Thyroid gland (tissue), 4 donors: ENCODE measurements at regions not wholly inside any gene's neighbourhood (a gene's known extent, or its start where the extent isn't known, plus 50 kb on each side); places are given as distances from the start of the nearest gene placed in this dataset.

Experiments
- DNase-seq, 2 donors: peaks; one replicate each; pipeline ENCODE4 v3.0.0-alpha.2; 2019
- H3K27ac ChIP-seq, 3 donors: fragments of 200-600 bp; sonication (generic); 1 replicate in 2 of 3; 2 replicates in 1 of 3; pipeline ENCODE4 v1.5.1; 2016 to 2019; ENCODE audit warnings: mild to moderate bottlenecking in 1 of 3, moderate library complexity in 1 of 3
- H3K27me3 ChIP-seq: fragments of 200-600 bp; sonication (generic); one replicate; pipeline ENCODE4 v1.5.1; 2019
- H3K36me3 ChIP-seq, 2 donors: fragments of 200-600 bp; sonication (generic); one replicate each; pipeline ENCODE4 v1.5.1; 2016 to 2019
- H3K4me1 ChIP-seq, 2 donors: fragments of 200-600 bp; sonication (generic); one replicate each; pipeline ENCODE4 v1.5.1; 2017 to 2019
- H3K4me3 ChIP-seq, 3 donors: fragments of 200-600 bp; sonication (generic); replicated peaks in 1 of 3; 1 replicate in 2 of 3; 2 replicates in 1 of 3; pipeline ENCODE4 v1.5.1; 2016; ENCODE audit warnings: mild to moderate bottlenecking in 1 of 3
- H3K9me3 ChIP-seq: fragments of 200-600 bp; sonication (generic); one replicate; pipeline ENCODE4 v1.5.1; 2017
- POLR2A ChIP-seq, 2 donors: fragments of 450-650 bp; IDR thresholded peaks; one replicate each; pipeline ENCODE4 v1.6.1; 2017; ENCODE audit warnings: antibody characterized with exemption in 2 of 2, mild to moderate bottlenecking in 2 of 2, moderate library complexity in 1 of 2
- WGBS, 2 donors: methylation state at CpG; one replicate each; pipeline ENCODE4 v1.1.5; 2017; 5-methylcytosine and 5-hydroxymethylcytosine counted together
- intact Hi-C: fragments of 100-400 bp; cut with DNase I; formaldehyde crosslinking; loops from one replicate; pipeline ENCODE4 v1.15.1; 2023
- TF ChIP-seq, protein P1 (sequence below), 6 experiments: fragments of 200-600 bp in 3 of 6; fragments of 450-650 bp in 3 of 6; sonication (generic) in 3 of 6; IDR thresholded peaks; one replicate each; pipeline ENCODE4 v1.5.1; 2016 to 2019; ENCODE audit warnings: antibody characterized with exemption in 6 of 6, mild to moderate bottlenecking in 2 of 6, inconsistent platforms in 1 of 6, moderate library complexity in 1 of 6

DNA sequence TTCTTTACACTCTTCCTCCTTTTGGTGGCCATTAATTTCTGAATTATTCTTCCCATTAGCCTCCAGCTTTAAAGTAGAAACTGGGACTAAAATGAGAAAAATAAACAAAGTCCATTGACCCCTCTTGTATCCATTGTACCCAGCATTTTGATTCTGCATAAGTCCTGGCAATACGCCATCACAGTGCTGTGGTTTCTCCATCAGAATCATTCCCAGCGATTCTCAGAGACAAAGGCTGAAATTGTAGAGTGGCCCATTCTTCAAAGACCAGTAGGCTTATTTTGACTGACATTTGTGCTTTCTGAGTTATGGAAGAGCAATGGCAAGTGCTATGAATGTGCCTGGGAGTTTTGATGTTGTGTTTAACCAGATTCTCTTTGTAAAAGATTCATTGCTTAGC lies 199.3 kb upstream of the GALNT5 start:
- no peak for DNase-seq
- Histone ChIP-seq H3K9me3 (no peaks in the 10 kb centered on the region), H3K4me1 (no peaks in the 10 kb centered on the region), H3K27me3 (no peaks in the 10 kb centered on the region), H3K27ac (no peak overlapping the region), H3K4me3 (no peak overlapping the region), H3K36me3 (no peaks in the 10 kb centered on the region)
- intact Hi-C loops: no loop called here
- TF ChIP-seq, protein P1, sequence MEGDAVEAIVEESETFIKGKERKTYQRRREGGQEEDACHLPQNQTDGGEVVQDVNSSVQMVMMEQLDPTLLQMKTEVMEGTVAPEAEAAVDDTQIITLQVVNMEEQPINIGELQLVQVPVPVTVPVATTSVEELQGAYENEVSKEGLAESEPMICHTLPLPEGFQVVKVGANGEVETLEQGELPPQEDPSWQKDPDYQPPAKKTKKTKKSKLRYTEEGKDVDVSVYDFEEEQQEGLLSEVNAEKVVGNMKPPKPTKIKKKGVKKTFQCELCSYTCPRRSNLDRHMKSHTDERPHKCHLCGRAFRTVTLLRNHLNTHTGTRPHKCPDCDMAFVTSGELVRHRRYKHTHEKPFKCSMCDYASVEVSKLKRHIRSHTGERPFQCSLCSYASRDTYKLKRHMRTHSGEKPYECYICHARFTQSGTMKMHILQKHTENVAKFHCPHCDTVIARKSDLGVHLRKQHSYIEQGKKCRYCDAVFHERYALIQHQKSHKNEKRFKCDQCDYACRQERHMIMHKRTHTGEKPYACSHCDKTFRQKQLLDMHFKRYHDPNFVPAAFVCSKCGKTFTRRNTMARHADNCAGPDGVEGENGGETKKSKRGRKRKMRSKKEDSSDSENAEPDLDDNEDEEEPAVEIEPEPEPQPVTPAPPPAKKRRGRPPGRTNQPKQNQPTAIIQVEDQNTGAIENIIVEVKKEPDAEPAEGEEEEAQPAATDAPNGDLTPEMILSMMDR (IDR thresholded peaks at IDR 0.05): no peak
- no peak for TF ChIP-seq POLR2A (IDR thresholded peaks at IDR 0.05)
- WGBS, 2 donors: 84 to 88% methylated on average over 2 of the region's 2 CpGs

- Histone ChIP-seq H3K36me3 (no peaks in the 10 kb centered on the region), H3K27ac (no peak overlapping the region), H3K27me3 (no peaks in the 10 kb centered on the region), H3K4me3 (no peak overlapping the region), H3K4me1 (no peaks in the 10 kb centered on the region), H3K9me3 (no peaks in the 10 kb centered on the region)
- intact Hi-C loops: no loop called here
- 82 to 90% methylated on average over 2 of the region's 2 CpGs for WGBS, 2 donors
- DNase-seq: no peak
- no peak for TF ChIP-seq POLR2A (IDR thresholded peaks at IDR 0.05)
- TF ChIP-seq, protein P1 (IDR thresholded peaks at IDR 0.05): no peak
These were observed 198.5 kb upstream of the GALNT5 start for GRCh38 chr2:157059036-157059435.

DNA sequence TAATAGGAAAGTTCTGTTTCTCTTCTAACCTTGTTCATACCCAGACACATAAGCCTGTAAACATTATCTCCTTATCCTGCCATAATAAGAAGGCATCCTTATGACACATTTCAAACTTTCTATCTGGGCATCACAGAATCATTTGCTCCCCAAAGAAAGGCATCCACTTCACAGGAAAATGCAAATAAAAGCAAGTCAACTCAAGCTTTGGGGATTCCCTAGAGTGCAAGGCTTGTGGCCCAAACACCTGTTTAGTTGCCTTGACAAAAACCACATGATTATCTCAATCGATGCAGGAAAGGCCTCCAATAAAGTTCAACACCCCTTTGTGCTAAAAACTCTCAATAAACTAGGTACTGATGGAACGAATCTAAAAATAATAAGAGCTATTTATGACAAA lies 195.7 kb upstream of the GALNT5 start:
- TF ChIP-seq POLR2A (IDR thresholded peaks at IDR 0.05): no peak
- TF ChIP-seq, protein P1 (IDR thresholded peaks at IDR 0.05): no peak
- intact Hi-C loops: no loop called here
- no peaks in the 10 kb centered on the region for H3K9me3 ChIP-seq
- no peaks in the 10 kb centered on the region for H3K27me3 ChIP-seq
- H3K36me3 ChIP-seq: no peaks in the 10 kb centered on the region
- DNase-seq: no peak
- 78 to 85% methylated on average over 2 of the region's 2 CpGs for WGBS, 2 donors
- H3K4me1 ChIP-seq: no peaks in the 10 kb centered on the region
- H3K4me3 ChIP-seq: no peak overlapping the region
- H3K27ac ChIP-seq: no peak overlapping the region

- no peak overlapping the region for H3K4me3 ChIP-seq
- no peaks in the 10 kb centered on the region for H3K4me1 ChIP-seq
- no peaks in the 10 kb centered on the region for H3K36me3 ChIP-seq
- H3K27ac ChIP-seq: no peak overlapping the region
- no peaks in the 10 kb centered on the region for H3K27me3 ChIP-seq
- no peak for TF ChIP-seq POLR2A (IDR thresholded peaks at IDR 0.05)
- TF ChIP-seq, protein P1 (IDR thresholded peaks at IDR 0.05): no peak
- 73% methylated on average over 2 of the region's 2 CpGs for WGBS, 2 donors
- no peaks in the 10 kb centered on the region for H3K9me3 ChIP-seq
- intact Hi-C loops: no loop called here
- no peak for DNase-seq
These were observed 189.9 kb upstream of the GALNT5 start for GRCh38 chr2:157067562-157067961.

DNA sequence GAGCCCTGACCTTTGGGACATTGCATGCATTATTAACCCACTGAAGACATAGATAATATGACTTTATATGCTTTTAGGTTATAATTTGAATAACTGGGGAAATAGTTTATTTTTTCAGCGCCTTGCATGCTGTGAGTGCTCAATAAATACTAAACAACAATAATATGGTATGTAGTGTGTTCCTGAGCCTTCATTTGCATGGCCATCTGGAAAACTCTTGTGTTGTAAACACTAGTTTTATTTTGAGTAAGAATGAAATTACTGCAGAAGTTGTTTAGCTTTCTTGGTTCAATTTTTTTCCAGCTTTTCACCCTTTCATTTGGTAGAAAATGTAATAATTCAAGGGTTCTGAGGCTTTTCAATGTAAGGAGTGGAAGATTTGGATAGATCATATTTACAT lies 189.3 kb upstream of the GALNT5 start:
- Histone ChIP-seq H3K27ac (no peak overlapping the region), H3K36me3 (no peaks in the 10 kb centered on the region), H3K27me3 (no peaks in the 10 kb centered on the region), H3K9me3 (no peaks in the 10 kb centered on the region), H3K4me3 (no peak overlapping the region), H3K4me1 (no peaks in the 10 kb centered on the region)
- WGBS, 2 donors: 92 to 93% methylated on average over 1 of the region's 1 CpG
- TF ChIP-seq POLR2A (IDR thresholded peaks at IDR 0.05): no peak
- TF ChIP-seq, protein P1 (IDR thresholded peaks at IDR 0.05): no peak
- no peak for DNase-seq
- intact Hi-C loops: no loop called here
